Stimulated activated CD4-positive, alpha-beta T cell treated with anti-CD3 and anti-CD28 coated beads, TNF-alpha, amount 100 ng/mL, for 4 hours (primary cell): ENCODE measurements at regions not wholly inside any gene's neighbourhood (a gene's known extent, or its start where the extent isn't known, plus 50 kb on each side); places are given as distances from the start of the nearest gene placed in this dataset.

Experiments
- DNase-seq, 3 experiments: peaks; one replicate each; pipeline ENCODE4 v3.0.0-alpha.2; 2020; ENCODE audit warnings: low read depth in 3 of 3

DNA sequence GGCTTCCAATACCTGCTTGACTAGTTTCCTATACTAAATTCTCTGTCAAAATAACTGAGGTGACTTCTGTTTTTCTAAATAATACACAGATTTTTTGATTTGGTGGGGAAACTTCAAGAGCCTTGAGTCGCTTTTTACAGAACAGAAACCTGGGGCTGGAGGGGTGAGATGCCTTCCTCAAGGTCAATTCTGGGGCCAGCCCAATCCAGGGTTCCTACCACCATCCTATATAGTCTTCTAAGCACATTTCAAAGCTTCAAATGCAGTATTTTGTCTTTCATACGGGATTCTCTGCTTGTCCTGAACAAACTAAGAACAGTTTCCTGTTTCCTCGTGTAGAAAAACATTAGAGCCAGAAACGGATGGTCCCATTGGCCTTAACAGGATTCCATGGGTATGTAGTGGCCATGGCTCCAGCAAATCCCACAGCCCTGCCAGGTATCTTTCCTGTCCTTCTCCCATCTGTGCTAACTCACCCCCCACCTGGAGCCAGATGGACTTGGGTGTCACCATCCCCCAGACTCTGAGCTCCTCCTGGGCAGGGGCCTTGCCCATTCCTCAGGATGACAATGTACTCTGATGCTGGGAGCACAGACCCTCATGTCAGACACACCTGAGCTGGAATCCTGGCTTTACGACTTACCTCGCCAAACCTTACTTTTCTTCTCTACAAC, 146.9 kb downstream of the KLF13 start:
- no peak for DNase-seq

DNA sequence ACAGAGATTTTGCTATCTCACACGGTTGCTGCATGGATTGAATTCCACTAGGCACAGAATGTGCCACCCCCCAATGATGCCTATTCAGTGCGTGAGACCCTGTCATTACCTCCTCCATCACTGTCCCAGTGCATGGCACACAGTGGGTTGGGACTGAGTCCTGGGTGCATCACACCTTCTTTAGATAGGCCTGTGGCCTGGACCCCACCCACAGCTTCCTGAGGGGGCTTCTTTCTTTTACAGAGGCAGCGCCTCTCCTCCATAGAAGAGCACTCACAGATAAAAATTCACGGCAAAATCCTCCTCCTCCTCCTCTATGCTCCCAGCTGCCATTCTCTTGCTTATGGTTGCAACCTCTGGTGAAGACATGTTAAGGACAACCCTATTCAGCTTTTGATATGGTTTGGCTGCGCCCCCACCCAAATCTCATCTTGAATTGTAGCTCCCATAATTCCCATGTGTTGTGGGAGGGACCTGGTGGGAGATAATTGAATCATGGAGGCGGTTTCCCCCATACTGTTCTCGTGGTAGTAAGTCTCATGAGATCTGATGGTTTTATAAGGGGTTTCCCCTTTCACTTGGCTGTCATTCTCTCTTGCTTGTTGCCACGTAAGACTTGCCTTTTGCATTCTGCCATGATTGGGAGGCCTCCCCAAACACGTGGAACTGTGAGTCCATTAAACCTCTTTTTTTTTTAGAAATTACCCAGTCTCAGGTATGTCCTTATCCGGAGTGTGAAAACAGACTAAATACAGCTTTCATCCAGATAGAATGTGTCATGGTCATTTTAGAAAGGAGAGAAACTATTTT, 147.6 kb downstream of the KLF13 start:
- no peak for DNase-seq

DNA sequence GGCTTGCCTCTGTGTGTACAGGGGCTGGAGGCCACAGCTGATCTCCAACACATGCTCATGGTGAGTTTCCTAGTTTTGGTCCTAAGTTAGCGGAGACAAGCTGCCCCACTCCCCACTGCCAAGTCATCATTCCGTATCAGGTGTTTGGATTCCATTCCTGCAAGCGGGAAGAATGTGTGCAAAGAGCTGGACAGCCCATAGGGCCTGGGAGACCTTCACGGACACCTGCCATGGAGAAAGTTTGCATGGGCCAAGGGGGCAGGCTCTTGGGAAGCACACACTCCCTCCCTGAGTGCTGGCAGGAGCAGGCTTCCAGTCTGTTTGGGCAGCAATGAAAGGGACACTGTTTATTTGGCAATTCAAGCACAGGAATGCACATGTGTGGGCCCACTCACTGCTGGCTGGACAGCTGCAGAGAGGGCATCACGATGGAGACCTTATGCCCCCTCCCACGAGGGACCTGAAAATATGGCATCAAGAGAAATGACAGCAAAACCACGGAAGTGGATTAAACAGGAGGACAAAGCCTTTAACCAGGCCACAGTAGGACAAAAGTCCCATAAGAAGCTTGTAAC, 149.7 kb downstream of the KLF13 start:
- no peak for DNase-seq

DNA sequence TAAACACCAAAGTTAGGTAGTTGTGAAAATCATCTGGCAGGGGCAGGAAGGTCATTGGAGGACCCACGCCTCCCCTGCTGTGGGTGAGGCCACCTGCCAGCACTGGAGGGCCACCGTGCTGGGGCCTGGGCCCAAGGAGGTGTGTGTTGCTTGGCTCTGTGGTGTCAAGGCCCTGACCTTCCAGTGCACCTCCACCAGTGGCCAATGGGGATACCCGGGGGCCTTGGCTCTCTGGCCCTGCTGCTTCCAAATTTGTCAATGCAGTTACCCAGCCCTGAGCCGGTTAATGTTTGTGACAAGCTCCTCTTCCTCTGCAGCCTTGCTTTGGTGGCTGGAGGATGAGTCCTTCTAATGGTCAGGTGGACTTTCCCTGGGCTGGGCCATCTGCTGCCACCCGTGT, 150.2 kb downstream of the KLF13 start:
- DNase-seq: no peak

DNA sequence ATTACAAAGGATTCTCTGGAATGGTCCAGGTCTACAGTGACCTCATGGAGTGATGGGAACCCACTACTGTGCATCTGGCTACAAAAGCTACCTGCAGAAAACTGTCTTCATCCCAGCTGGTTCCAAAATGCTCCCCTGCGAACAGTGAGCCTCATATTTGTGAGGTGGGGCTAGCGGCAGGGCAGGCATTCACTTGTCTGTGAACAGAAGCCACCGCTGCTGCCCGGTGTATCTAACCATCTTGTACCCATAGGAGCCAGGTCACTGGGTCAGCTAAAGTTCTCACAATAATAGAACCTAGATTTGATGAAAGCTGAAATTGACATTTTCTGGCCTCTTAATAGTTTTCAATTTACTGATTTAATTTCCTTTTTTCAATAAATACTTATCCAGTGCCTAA, 150.7 kb downstream of the KLF13 start:
- DNase-seq: no peak

DNA sequence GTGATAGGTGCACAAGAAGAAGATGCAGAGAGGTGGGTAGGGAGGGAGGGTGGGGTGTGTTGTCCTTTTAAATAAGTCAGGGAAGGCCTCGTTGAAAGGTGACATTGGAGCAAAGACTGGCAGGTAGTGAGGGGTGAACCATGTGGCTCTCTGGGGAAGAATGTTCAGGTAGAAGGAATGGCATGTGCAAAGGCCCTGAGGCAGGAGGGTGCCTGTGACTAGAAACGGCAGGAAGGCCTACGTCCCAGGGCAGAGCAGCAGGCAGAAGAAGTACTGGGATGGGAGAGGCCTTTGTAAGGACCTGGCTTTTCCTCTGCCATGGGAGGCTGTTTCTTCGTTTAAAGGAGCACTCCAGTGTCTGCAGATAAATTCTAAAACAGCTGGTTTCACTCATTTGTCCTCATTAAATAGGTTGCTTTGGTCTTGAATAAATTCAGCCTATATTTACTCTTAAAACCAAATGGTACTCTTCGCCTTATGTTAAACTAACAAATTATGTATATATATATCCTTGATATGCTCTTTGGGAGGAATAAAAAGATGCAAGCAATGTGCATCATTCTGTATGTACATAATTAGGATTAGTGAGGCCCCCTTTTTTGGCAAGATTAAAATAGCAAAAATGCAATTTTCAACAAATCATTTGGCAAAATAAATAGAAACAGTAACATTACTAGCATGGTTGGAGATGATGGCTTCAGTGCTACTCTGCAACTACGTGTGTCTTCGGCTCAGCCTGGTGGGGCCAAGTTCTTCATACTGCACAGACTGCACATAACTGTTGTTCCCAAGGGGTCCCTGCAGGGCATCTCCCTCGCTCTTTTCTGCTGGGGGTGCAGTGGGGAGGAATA, 151.4 kb downstream of the KLF13 start:
- DNase-seq: no peak

DNA sequence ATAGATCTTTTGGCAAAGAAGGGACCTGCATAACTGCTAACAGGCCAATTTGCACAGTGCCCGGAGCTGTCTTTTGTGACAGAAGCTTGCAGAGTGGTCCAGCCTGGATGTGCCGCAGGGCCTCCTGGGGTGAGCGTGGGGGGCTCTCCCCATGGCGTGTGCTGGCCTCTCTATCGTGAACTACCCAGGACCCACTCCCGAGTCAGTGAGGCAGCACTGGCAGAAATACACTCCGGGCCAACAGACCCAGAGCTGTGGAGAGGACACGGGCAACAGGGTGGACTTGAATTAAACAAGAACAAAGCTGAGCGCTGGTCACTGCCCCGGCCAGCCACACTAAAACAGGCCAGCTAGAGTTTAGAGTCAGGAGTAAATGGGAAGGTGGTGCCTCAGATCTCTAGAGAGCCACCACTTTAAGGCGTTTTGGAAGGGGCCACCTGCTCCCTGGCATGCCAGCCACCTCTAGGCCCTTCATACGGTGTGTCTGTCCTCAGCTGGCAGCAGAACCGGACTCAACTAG, 152.1 kb downstream of the KLF13 start:
- no peak for DNase-seq

DNA sequence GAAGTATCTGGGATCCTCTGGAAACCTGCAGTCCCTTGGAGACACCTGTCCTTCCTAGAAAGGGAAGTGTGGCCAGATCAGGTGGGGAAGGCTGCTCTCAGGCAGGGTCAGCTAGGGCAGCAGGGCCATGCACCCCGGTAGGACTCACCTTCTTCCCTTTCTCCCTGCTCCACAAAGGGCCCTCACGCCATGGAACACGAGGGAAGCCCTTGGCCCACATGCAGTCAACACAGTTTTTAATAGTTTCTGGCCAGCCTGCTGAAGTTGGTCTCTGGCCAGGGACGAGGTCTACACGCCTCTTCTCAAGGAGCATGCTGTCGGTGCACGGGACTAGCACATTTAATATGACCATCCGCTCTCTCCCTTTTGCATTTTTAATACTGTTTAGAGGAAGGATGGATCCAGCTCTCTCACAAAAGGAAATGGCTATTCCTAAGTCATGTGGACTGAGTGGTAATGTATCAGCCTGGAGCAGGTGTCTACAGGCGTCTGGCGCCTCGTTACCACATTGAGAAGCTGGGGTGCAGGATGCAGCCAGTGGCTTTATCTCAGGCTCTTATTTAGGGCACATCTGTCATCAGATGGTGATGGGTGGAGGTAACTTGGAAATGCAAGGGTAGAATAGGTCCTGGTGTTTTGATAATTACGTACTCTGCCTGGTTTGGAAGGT, 153.9 kb downstream of the KLF13 start:
- DNase-seq: no peak

DNA sequence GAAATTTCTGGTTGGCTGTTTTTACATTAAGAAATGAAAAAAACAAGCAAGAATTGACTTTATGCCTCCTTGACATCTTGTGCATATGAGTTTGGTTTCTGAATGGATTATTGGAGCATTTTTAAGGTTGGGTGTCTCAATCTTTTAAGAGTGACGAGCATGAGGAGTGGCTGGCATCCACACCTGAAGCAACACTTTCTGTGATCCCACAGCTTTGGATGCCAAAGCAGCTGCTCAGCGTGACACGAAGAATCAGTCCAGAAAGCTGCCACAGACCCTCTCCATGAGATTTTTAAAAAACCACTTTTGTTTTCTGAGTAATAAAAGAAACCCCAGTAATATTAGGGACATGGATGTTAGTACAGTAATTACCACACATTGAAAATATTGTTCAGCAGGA, 154.5 kb downstream of the KLF13 start:
- DNase-seq: no peak

DNA sequence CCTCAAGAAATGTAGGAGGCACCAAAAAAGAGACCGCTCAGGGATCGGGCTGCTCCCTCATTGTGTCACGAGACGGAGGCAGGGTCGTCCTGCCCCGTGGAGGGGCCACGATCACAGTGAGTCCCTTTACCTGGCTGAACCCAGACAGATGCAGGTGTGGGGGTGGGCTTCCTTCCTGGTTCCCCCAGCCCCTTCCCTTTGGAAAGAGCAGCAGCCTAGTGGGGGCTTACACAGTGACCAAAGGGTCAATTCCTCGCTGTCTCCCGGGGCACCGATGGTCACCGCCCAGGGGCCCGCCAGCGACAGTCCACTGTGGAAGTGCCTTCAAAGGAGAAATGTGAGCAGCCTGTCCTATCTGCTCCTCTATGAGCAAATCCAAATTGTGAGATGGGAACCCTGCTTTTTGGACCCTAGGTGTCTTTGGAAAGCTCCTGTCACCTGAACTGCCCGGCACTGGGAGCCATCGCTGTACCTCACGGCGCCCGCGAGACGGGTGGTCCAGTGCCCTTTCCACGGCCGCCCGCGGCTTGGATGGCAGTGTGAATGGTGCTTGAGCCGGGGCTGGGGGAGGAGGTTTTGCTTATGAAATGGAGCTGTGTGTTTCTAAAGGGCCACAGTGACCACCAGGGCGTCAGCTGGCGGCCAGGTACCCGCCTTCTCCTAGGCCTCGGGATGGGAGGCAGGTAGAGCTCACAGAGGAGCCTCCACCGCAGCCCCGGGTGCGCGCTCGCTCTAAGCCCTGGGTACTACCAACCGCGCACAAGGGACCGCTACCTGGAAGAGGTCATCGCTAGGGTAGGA, 155.7 kb downstream of the KLF13 start:
- DNase-seq: no peak

DNA sequence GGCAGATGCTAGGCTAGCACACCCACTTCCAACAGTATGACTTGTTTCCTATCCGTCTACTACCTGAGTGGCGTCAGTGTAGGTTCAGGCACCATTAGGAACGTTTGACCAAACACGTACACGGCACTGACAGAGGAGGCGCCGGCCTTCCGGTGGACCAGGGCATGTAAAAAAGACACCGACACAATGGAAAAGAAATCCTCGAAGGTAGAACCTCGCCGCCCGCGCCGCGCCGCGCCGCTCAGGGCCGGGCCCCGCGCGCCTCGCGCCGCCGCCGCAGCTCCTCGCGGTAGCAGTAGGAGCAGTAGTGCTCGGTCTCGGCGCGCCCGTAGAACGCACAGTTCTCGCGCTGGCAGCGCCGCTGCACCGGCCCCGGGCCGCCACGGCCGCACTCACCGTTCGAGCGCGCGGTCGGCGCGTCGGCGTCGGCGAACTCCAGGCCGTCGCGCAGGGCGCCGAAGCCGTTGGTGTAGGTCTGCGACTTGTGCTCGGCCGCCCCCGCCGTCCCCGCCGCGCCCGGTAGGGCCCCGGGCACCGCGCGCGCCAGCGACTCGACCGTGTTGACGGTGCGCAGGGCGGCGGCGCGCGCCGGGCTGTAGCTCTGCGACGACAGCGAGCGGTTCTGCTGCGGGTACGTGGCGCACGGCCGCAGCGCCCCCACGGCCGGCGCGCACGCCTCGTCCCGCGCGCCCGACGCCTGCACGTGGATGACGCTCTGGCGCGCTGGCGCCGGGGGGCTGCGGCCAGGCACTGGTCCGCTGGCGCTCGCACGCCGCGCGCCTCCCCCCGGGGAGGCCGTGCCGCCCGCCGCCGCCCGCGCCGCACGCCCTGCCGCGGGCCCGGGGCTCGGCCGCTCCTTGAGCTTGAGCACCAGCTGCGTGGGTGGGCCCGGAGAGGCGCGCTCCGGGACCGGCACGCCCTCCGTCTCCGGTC, 156.7 kb downstream of the KLF13 start:
- DNase-seq: no peak

DNA sequence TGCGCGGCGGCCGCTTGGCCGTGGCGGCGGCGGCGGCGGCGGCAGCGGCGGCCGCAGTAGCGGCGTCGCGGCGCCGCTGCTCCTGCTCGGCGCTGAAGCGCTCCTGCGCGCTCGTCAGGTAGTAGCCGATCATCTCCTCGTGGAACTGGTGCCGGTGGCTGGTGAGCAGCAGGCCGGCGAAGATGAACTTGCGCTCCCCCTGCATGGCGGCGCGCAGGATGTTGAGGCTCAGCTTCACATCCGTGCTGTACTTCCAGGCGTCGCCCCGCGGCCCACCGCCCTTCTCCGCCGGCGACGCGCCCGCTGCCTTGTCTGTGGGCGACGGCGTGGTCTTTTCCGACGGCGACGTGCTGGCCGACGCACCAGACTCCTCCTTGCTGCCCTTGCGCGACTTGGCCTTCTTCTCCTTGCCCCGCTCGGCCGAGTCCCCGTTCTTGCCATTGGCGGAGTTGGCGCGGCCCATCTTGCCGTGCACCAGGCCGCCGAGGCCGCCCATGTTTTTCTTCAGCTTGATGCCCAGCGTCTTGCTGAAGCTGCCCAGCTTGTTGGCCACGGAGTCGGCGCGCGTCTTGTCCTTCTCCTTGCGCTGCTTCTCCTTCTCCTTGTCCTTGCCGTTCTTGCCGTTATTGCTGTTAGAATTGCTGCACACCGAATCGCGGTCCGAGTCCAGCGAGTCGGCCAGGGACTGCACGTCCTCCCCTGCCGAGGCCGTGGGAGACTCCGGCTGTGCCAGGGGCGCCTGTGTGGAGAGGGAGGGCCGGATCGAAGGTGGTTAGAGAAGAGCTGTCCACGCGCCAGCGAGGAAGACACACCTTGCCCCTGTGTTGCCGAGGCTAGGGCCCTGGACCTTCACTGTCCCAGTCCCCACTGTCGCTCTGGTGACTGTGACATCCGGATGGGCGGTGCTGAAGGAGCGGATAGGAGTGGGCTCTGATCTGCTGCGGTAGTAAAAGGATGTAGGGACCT, 157.6 kb downstream of the KLF13 start:
- no peak for DNase-seq

DNA sequence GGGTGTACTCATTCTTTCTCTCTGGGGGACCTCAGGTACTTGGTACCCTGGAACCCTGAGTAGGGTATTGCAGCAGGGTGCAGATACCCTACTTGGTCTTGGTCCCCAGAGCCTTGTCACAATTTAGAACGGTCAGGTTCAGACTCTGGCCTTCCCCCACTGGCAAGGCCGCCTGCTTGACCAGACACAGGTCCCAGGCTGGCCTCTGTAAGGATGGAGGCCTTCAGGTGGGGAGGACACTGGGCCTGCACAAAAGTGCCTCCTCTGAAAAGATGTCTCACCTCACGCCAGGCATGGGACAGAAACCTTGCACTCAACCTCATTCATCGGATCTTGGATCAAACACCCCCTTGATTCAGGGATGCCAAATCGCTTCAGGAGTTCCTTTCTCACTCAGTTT, 158.4 kb downstream of the KLF13 start:
- no peak for DNase-seq

DNA sequence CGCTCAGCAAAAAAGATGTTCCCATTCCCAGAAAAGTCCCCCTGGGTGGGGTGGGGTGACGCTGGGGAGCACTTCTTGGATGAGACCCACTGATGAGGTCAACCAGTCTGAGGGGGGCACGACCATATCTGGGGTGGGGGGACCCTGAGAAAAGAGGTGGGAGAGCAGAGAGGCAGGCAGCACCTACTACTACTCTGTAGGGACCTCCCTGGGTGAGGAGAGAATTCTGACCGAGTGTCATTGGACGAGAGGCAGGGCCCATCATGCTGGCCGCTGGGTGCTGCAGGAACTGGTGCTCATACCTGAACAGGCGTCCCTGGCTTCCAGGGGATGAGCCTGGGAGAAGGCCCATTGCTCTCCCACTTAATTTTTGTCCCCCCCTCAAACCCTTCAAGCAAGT, 158.8 kb downstream of the KLF13 start:
- no peak for DNase-seq

DNA sequence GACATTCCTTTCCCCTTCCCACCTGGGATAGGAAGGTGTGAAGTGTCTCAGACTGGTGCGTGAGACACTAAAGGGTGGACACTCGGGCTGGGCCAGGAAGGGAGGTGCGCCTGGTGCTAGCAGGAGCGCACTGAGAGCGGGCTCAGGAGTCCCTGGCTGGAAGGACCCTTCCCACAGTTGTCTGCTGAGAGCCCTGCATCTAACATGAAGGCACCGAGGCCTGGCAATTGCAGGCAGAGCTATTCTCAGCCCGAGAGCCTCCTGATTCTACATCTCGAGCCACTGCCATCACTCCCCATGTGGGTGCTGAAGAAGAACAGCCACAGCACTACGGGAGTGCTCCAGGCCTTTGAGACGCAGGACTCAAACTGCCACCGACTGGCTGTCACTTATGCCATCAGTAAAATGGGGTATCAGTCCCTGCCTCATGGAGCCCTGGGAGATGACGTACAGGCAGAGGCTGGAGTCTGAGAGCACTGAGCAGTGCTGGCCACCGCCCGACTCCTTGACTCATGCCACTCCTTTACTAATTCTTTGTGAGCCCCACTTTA, 159.4 kb downstream of the KLF13 start:
- DNase-seq: no peak

DNA sequence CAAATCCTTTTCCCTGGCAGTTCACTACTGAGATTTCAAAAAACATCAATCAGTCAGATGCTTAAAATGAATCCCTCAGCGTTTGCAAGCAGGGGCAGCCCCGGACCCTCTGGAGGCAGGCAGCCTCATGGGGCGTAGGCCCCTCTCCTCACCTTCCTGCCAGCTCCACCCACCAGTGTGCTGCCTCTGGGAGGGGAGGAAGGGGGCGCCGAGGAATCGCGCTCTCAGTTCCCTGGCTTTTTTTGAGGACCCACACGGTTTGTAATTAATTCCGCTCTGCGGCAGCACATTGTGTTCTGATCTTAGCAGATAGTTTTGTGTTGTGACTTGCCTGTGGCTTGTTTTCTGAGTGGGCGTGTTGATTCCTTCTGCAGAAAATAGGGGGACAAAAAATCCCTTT, 159.9 kb downstream of the KLF13 start:
- DNase-seq: no peak

DNA sequence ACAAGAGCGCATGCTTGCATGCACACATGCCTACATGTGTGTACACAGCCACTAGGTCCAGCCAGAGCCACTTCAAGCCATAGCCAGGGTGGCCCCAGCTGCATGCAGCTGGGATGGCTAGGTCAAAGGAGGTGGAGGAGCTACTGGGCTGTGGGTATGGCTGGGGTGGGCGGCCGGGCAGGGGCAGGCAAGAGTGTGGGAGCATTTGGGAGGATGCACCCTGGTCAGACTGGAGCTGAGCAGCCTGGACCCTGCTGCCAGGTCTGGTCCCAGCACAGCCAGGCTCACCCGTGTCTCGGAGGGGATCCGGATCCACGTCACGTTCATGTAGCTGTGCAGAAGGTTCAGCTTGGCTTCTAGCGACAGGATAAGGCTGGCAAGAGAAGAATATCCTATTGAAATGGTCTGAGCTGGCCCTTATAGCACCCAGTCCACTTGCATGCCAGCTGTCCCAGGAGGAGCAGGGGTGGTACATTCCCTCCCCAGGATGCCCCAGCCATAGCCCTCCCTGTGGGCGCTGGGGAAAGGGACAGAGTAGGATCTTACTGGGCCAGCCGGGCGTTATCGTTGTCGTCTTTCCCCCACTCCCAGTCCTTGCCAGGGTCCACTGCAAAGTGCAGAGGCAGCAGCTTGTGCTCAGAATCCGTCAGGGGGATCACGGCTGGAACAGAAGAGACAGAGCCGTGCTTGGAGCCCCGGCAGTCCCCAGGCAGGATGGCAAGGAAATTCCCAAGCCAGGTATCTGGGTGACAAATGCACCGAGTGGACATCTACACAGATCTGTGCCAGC, 160.5 kb downstream of the KLF13 start:
- no peak for DNase-seq
